GM18519 (cell line): ENCODE measurements at regions not wholly inside any gene's neighbourhood (a gene's known extent, or its start where the extent isn't known, plus 50 kb on each side); places are given as distances from the start of the nearest gene placed in this dataset.

ENCODE experiments used
- ATAC-seq: cut with Tn5 transposase; IDR thresholded peaks from one replicate; pipeline ENCODE4 v1.9.1; 2021; ENCODE audit warnings: mild to moderate bottlenecking, moderate library complexity; ENCODE audit not compliant: unreplicated experiment, low FRiP score

- no peak for ATAC-seq
Observed at GRCh38 chr6:21420146-21420878, 173.2 kb upstream of the SOX4 start.

GRCh38 chr6:21420926-21421325, 172.6 kb upstream of the SOX4 start:
- no peak for ATAC-seq

DNA sequence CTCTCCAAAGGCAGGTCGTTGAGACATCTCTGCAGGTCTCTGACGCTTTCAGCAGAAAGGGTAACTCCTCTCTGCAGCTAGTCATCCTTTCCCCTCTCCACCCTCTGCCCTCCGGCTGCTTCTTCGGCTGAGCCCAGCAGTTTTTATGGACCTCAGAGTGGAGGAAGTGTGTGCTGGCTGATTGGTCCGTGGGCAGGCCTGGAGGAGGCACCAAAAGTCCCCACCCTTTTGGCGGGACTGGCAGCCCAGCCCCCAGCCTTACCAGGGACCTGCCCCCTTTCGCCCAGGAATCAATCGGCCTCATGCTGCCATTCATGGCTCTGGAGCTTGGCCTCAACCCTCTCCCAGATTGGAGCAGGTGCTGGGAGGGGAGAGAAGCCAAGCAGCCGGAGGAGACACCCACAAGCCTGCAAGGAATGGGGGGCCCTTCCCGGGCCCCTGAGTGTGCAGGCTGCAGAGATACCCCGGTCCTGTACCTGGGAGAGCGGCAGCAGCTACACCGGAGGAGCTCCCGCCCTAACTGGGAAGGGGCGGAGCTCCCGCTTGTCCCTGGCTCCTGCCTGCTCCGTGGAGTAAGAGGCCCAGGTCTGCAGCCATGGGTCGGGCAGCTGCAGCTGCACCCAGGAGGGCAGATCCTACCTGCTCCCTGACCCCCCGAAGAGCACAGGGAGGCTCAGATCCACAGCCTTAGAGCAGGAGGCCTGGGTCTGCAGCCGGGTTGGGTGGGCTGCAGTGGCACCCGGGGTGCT, 170.3 kb upstream of the SOX4 start:
- no peak for ATAC-seq

DNA sequence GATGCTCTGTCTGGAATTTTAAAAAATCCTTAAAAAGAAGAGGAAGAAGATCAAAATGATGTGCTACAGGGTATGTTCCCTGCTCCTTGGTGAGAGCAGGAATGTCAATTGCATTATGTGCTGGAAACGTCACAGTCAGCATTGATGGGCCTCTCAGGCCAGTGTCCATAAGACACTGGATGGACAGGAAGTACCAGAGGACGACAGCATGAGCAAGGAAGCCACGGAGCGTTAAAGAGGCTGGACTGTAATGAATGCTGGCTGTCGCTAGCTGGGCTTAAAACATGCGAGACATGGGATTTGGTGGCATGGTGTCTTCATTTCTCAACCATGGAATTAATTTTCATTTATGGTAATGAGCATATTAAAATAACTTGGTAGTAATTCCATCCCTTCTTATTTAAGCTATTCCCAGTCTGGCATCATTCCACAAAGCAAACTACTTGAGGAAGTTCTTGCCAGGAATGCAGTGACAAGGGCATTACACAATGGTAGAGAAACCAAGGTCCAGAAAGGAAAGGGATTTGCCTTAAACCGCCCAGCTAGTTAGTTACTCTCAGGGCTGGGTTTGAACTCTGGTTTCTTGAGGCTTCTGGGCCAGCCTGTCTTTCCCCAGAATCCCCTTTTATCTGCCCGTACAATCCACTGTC, 166.6 kb upstream of the SOX4 start:
- ATAC-seq = no peak

DNA sequence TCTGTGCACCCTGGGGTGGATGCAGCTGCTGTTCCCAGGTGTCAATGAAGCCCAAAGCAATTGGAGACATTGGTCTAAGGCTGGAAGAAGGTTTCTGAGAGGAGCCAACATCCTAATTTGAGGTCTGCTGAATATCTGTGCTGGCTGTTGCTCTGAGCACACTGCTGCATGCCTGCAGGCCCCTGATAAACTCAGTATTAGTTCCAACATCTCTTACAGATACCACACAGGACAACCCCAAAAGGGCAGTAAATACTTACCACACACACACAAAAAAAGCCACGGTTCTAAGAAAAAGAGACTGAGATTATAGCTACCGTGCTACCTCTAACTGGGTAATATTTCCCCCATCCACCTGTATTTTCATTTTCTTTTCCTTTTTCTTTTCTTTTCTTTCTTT, 164.3 kb upstream of the SOX4 start:
- no peak for ATAC-seq

DNA sequence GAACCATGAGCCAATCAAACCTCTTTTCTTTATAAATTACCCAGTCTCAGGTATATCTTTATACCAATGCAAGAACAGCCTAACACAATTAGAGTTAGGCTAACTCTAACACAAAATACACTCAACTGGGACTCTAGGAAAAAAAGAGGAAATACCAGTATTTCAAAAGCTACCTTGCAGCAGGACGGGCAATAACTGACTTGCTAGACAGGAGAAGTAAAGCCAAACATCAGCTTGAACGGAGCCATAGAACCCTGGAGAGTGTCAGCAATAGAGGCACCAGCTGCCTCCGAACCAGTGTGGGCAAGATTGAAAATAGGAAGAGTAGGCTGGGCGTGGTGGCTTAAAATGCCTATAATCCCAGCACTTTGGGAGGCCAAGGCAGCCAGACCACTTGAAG, 162.0 kb upstream of the SOX4 start:
- no peak for ATAC-seq

GRCh38 chr6:21436625-21437024, 156.9 kb upstream of the SOX4 start:
- ATAC-seq = no peak

GRCh38 chr6:21437581-21437980, 156.0 kb upstream of the SOX4 start:
- ATAC-seq = no peak

DNA sequence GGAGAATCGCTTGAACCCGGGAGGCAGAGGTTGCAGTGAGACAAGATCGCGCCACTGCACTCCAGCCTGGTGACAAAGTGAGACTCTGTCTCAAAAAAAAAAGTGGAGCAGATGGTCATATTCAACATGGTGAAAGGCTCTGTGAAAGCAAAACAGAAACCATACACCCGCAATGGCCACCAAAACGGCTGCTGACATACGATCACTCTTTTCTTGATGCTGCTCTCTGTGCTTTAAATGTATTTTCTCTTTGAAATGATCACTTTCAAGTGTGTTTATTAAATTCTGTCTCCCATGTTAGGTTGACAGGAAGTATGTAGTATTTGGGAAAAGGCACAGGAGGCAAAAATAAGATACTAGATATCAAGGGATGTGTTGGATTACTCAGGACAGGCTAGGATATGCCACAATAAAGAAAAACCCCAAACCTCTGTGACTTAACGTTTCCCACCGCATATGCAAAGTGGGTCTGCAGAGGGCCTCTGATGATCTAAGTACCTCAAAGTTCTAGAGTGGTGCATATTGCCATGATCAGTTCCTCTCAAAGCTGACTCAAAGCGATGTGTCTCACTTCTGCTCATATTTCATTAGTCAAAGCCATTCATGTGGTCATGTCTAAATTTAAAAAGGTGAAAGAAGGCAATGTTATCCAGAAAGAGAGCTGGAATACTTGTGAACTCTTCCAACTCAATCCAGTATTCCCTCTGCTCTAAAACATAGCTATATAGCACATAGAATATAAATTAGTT, 155.1 kb upstream of the SOX4 start:
- peak; percentile 96 for ATAC-seq

DNA sequence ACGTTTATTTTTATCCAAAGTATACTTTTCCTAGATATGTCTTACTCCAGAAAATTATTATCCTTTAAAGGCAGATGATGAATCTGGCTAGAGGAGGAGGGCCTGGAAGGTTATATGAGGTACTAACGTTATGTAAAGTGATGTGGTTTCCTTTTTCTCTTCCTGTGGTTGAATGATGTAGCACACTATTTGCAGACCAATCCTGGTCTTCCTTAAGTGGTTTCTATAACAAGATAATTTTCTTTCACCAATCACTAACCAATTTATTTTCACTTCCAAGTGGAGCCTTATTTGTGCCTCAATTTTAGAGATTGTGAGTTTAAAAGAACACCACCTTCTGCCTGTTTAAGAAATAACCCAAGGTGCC, 154.6 kb upstream of the SOX4 start:
- ATAC-seq = peak; percentile 26

DNA sequence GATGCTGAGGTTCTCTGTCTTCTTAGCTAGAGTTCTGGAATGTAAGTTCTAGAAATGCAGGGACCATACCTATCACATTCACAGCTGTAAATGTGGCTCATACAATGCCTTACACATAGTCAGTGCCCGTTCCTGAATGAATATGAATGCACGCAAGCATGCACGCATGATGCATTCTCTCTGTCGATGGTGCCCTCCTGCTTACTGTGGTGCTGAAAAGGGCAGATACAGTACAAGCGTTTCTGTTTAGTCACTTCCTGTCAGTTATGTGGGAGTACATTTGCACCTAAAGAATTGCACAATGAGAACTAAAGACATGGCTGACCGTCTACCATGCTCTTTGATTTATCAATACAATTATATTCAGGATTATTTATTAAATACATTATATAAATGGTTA, 152.2 kb upstream of the SOX4 start:
- no peak for ATAC-seq

GRCh38 chr6:21442874-21443273, 150.7 kb upstream of the SOX4 start:
- no peak for ATAC-seq

- no peak for ATAC-seq
Observed at GRCh38 chr6:21444711-21445260, 148.8 kb upstream of the SOX4 start.

GRCh38 chr6:21447987-21448386, 145.6 kb upstream of the SOX4 start:
- no peak for ATAC-seq

- no peak for ATAC-seq
Observed at GRCh38 chr6:21448485-21449109, 145.0 kb upstream of the SOX4 start.

DNA sequence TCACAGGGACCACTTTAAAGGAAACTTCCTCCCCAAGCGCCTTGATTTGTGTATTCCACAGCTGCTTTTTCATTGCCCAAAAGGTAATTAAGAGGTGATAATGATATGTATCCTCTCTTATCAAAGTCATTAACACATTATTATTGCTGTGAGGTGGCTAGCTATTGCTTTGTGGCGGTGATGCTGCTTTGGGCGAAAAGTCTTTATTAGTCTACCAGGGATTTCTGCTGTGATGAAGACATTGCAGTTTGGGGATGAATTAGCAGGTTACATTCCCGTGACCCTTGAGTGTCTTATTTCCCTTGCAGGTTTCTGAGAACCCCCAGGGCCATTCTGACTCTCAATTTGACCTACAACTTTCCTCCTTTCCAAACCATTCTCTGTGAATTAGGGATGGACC, 143.4 kb upstream of the SOX4 start:
- ATAC-seq = no peak

DNA sequence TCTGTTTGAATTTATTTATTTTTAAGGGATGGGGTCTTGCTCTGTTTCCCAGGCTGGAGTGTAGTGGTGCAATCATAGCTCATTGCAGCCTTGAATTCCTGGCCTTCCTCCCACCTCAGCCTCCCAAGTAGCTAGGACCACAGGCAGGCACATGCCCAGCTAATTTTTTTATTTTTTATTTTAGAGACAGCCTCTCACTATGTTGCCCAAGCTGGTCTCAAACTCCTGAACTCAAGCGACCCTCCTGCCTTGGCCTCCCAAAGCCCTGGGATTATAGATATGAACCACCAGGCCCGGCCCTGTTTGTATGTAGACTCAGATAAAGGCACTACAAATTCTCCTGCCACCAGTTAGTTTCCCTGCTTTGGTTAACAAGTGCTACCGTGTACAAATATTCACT, 142.9 kb upstream of the SOX4 start:
- ATAC-seq = no peak

DNA sequence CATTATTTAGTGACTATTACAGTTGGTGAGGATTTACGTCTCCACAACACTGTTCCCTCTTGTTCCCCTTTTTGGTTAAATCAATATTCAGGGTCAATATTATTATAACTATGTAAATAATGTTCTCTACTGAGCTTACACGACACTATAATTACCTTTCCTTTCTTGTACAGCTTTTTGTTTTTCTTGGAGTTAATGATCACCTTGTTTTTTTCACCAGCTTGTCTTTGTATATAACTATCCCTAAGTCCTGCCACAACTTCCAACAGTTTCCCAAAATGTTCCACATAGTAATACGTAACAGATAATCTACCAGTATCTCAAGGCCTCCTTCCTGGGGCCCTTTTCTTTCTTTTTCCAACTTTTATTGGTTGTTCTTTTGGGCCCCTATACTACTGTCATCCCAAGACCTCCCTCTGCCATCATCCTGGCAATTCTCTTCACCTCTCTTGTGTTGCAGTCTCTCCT, 142.0 kb upstream of the SOX4 start:
- ATAC-seq = no peak

DNA sequence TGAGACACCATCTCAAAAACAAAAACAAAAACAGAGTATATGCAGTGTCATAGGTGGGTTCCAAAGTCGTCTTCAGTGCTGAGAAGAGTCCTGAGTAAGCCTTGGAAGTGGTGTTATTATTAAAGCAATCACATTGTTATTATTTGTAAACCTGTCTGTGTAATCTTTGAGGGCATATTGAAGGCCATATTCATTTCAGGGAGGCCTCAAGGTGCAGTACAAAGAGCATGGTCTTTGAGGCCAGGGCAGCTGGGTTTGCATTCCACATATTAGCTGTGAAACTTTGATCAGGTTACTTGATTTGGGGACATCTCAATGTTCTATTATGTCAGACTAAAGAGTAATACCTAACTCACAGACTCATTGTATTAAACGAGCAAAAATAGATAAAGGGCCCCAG, 139.3 kb upstream of the SOX4 start:
- no peak for ATAC-seq

DNA sequence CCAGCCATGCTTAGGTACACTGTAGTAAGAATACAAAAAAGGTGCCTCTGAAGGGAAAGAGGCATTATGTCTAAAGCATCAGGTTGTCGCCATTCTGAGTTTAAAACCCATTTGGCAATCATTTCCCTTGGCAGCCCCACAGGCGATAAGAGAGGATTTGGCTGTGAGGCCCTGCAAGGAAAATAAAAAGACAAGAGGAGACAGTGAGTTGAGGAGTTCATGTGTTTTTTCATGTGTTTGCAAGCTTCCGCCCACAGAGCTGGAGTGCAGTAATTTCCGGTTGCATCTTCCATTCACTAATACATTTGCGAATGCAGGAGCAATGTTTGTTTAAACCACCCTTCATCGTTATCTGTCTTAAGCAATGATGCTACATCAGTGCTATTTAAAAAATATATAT, 138.5 kb upstream of the SOX4 start:
- no peak for ATAC-seq
